ENCODE measurements at regions not wholly inside any gene's neighbourhood (a gene's known extent, or its start where the extent isn't known, plus 50 kb on each side); places are given as distances from the start of the nearest gene placed in this dataset.

- DNase-seq (ENCODE audit: low spot score): no peak
These were observed 80.8 kb downstream of the S1PR1 start for GRCh38 chr1:101317590-101317989.

GRCh38 chr1:101323535-101323934, 86.7 kb downstream of the S1PR1 start:
- DNase-seq (ENCODE audit: low spot score): no peak

- DNase-seq (ENCODE audit: low spot score): no peak
These were observed 88.3 kb downstream of the S1PR1 start for GRCh38 chr1:101325144-101325543.

GRCh38 chr1:101330427-101331130, 93.8 kb downstream of the S1PR1 start:
- no peak for DNase-seq (ENCODE audit: low spot score)

GRCh38 chr1:101331794-101332193, 95.0 kb downstream of the S1PR1 start:
- DNase-seq (ENCODE audit: low spot score): no peak

- no peak for DNase-seq (ENCODE audit: low spot score)
These were observed 95.8 kb downstream of the S1PR1 start for GRCh38 chr1:101332633-101333032.

GRCh38 chr1:101333186-101333585, 96.4 kb downstream of the S1PR1 start:
- no peak for DNase-seq (ENCODE audit: low spot score)

- DNase-seq (ENCODE audit: low spot score): no peak
These were observed 101.1 kb downstream of the S1PR1 start for GRCh38 chr1:101337968-101338367.

- peak; percentile 50 for DNase-seq (ENCODE audit: low spot score)
These were observed 102.1 kb downstream of the S1PR1 start for GRCh38 chr1:101338714-101339430.

GRCh38 chr1:101344745-101345144, 107.9 kb downstream of the S1PR1 start:
- DNase-seq (ENCODE audit: low spot score): no peak

GRCh38 chr1:101346419-101346818, 109.6 kb downstream of the S1PR1 start:
- DNase-seq (ENCODE audit: low spot score): no peak

GRCh38 chr1:101356013-101356412, 119.2 kb downstream of the S1PR1 start:
- no peak for DNase-seq (ENCODE audit: low spot score)

GRCh38 chr1:101356604-101357443, 120.0 kb downstream of the S1PR1 start:
- no peak for DNase-seq (ENCODE audit: low spot score)

- peak; percentile 91 for DNase-seq (ENCODE audit: low spot score)
These were observed 120.7 kb downstream of the S1PR1 start for GRCh38 chr1:101357444-101357986.

GRCh38 chr1:101360506-101360905, 123.7 kb downstream of the S1PR1 start:
- no peak for DNase-seq (ENCODE audit: low spot score)

- DNase-seq (ENCODE audit: low spot score): no peak
These were observed 127.1 kb downstream of the S1PR1 start for GRCh38 chr1:101363891-101364318.

- DNase-seq (ENCODE audit: low spot score): no peak
These were observed 127.7 kb downstream of the S1PR1 start for GRCh38 chr1:101364370-101365120.

- no peak for DNase-seq (ENCODE audit: low spot score)
These were observed 128.4 kb downstream of the S1PR1 start for GRCh38 chr1:101365186-101365585.

GRCh38 chr1:101365878-101366277, 129.1 kb downstream of the S1PR1 start:
- DNase-seq (ENCODE audit: low spot score): no peak

- DNase-seq (ENCODE audit: low spot score): no peak
These were observed 129.8 kb downstream of the S1PR1 start for GRCh38 chr1:101366513-101367215.

- DNase-seq (ENCODE audit: low spot score): no peak
These were observed 130.8 kb downstream of the S1PR1 start for GRCh38 chr1:101367630-101368029.
